GM23338 (cell line): ENCODE measurements at regions not wholly inside any gene's neighbourhood (a gene's known extent, or its start where the extent isn't known, plus 50 kb on each side); places are given as distances from the start of the nearest gene placed in this dataset.

Experiments used
- ATAC-seq: fragments of 200-7000 bp; cut with Tn5 transposase; 3 replicates; pipeline ENCODE4 v1.9.1; 2020
- DNase-seq: peaks from one replicate; pipeline ENCODE4 v3.0.0-alpha.2; 2015; ENCODE audit warnings: low spot score
- H2AFZ ChIP-seq: fragments of 200-600 bp; sonication (generic); 2 replicates; pipeline ENCODE4 v1.8.0; 2016; ENCODE audit warnings: antibody characterized with exemption, mild to moderate bottlenecking, moderate library complexity
- H3F3A ChIP-seq: fragments of 200-600 bp; sonication (generic); replicated peaks from 2 replicates; pipeline ENCODE4 v1.8.0; 2017; ENCODE audit warnings: antibody characterized with exemption, mixed run types, low read depth
- H3K27ac ChIP-seq: fragments of 200-600 bp; sonication (generic); 2 replicates; pipeline ENCODE4 v1.6.1; 2016; ENCODE audit warnings: low read depth
- H3K27me3 ChIP-seq: fragments of 200-600 bp; sonication (generic); 2 replicates; pipeline ENCODE4 v1.8.0; 2016; ENCODE audit warnings: mild to moderate bottlenecking, mixed run types, moderate library complexity; ENCODE audit not compliant: insufficient read depth
- H3K36me3 ChIP-seq: fragments of 200-600 bp; sonication (generic); 2 replicates; pipeline ENCODE4 v1.8.0; 2016; ENCODE audit warnings: mild to moderate bottlenecking; ENCODE audit not compliant: insufficient read depth
- H3K4me1 ChIP-seq: fragments of 200-600 bp; sonication (generic); 2 replicates; pipeline ENCODE4 v1.8.0; 2016; ENCODE audit warnings: mild to moderate bottlenecking, moderate library complexity; ENCODE audit not compliant: insufficient read depth
- H3K4me2 ChIP-seq: fragments of 200-600 bp; sonication (generic); 2 replicates; pipeline ENCODE4 v1.7.1; 2017; ENCODE audit warnings: mixed run types
- H3K4me3 ChIP-seq: fragments of 200-600 bp; sonication (generic); 2 replicates; pipeline ENCODE4 v1.6.1; 2016; ENCODE audit warnings: mixed run types
- H3K79me2 ChIP-seq: fragments of 200-600 bp; sonication (generic); replicated peaks from 2 replicates; pipeline ENCODE4 v1.8.0; 2017; ENCODE audit warnings: mild to moderate bottlenecking; ENCODE audit not compliant: insufficient read depth
- H3K9me2 ChIP-seq: fragments of 200-600 bp; sonication (generic); 2 replicates; pipeline ENCODE4 v1.8.0; 2017; ENCODE audit not compliant: insufficient read depth
- H4K20me1 ChIP-seq: fragments of 200-600 bp; sonication (generic); replicated peaks from 2 replicates; pipeline ENCODE4 v1.8.0; 2017; ENCODE audit warnings: mild to moderate bottlenecking; ENCODE audit not compliant: insufficient read depth
- H3K27ac Mint-ChIP-seq: 2 replicates; pipeline ENCODE4 v1.8.0; 2020; ENCODE audit warnings: inconsistent platforms, mild to moderate bottlenecking, moderate library complexity, mixed read lengths
- H3K27me3 Mint-ChIP-seq: 3 replicates; pipeline ENCODE4 v1.8.0; 2022; ENCODE audit warnings: low read depth, mild to moderate bottlenecking, moderate library complexity, mixed read lengths, inconsistent platforms; ENCODE audit not compliant: insufficient read depth, poor library complexity
- H3K36me3 Mint-ChIP-seq: 3 replicates; pipeline ENCODE4 v1.8.0; 2021; ENCODE audit warnings: low read depth, mild to moderate bottlenecking, inconsistent platforms, moderate library complexity, mixed read lengths
- H3K4me1 Mint-ChIP-seq: 3 replicates; pipeline ENCODE4 v1.8.0; 2020; ENCODE audit warnings: mild to moderate bottlenecking, inconsistent platforms, mixed read lengths
- H3K4me3 Mint-ChIP-seq: 3 replicates; pipeline ENCODE4 v1.8.0; 2021; ENCODE audit warnings: moderate library complexity, mild to moderate bottlenecking, inconsistent platforms, mixed read lengths
- H3K9me3 Mint-ChIP-seq: 3 replicates; pipeline ENCODE4 v1.8.0; 2020; ENCODE audit warnings: moderate library complexity, mild to moderate bottlenecking, inconsistent platforms, mixed read lengths
- CREB1 ChIP-seq: fragments of 250-450 bp; sonication (Bioruptor Pico); IDR thresholded peaks from 2 replicates; pipeline ENCODE4 v1.5.0; 2020; ENCODE audit warnings: low read depth, mild to moderate bottlenecking, moderate library complexity
- ETS1 ChIP-seq: IDR thresholded peaks from 2 replicates; pipeline ENCODE4 v1.6.1; 2016; ENCODE audit warnings: antibody characterized with exemption
- EZH2 ChIP-seq: fragments of 200-600 bp; sonication (generic); IDR thresholded peaks from one replicate; pipeline ENCODE4 v1.8.0; 2017; ENCODE audit warnings: antibody characterized with exemption, mild to moderate bottlenecking, low read depth; ENCODE audit not compliant: unreplicated experiment
- EZH2phosphoT487 ChIP-seq: fragments of 200-600 bp; sonication (generic); IDR thresholded peaks from one replicate; pipeline ENCODE4 v1.8.1; 2018; ENCODE audit warnings: antibody characterized with exemption; ENCODE audit not compliant: unreplicated experiment
- POLR2AphosphoS5 ChIP-seq: IDR thresholded peaks from 2 replicates; pipeline ENCODE4 v1.6.1; 2016; ENCODE audit warnings: antibody characterized with exemption, low read depth
- REST ChIP-seq: IDR thresholded peaks from one replicate; pipeline ENCODE4 v1.6.1; 2018; ENCODE audit warnings: antibody characterized with exemption; ENCODE audit not compliant: unreplicated experiment
- ZNF462 ChIP-seq: fragments of 250-450 bp; sonication (Bioruptor Pico); IDR thresholded peaks from 2 replicates; pipeline ENCODE4 v1.5.0; 2020; ENCODE audit warnings: mild to moderate bottlenecking, moderate library complexity

- TF ChIP-seq EZH2phosphoT487 (no peak), ZNF462 (no peak), EZH2 (no peak), CREB1 (no peak), ETS1 (no peak), REST (no peak), POLR2AphosphoS5 (no peak)
- peaks cover 17% of the 10 kb centered on the region for H3K4me1 Mint-ChIP-seq
- H3K4me1 ChIP-seq = peaks cover 5% of the 10 kb centered on the region; the same call in 1 of the 2 replicates
- no peaks in the 10 kb centered on the region for H3K79me2 ChIP-seq
- no peak overlapping the region for H3K4me3 ChIP-seq
- no peaks in the 10 kb centered on the region for H4K20me1 ChIP-seq
- DNase-seq (no peak), ATAC-seq (no peak)
- H3K4me2 ChIP-seq = no peak overlapping the region
- H3F3A ChIP-seq = no peaks in the 10 kb centered on the region
- peak overlapping the region; percentile 84 for H2AFZ ChIP-seq
- H3K9me3 Mint-ChIP-seq = peaks cover under 1% of the 10 kb centered on the region; the same call in 1 of the 3 replicates
- no peak overlapping the region for H3K4me3 Mint-ChIP-seq
- H3K27ac Mint-ChIP-seq = no peak overlapping the region
- no peaks in the 10 kb centered on the region for H3K9me2 ChIP-seq
- no peaks in the 10 kb centered on the region for H3K36me3 ChIP-seq
- H3K27me3 ChIP-seq = no peaks in the 10 kb centered on the region
- no peaks in the 10 kb centered on the region for H3K36me3 Mint-ChIP-seq
- no peaks in the 10 kb centered on the region for H3K27me3 Mint-ChIP-seq
- no peak overlapping the region for H3K27ac ChIP-seq
Observed at GRCh38 chr6:92757925-92758324, 661.4 kb downstream of the EPHA7 start.
